OCI-M2 (cell line): ENCODE measurements at regions not wholly inside any gene's neighbourhood (a gene's known extent, or its start where the extent isn't known, plus 50 kb on each side); places are given as distances from the start of the nearest gene placed in this dataset.

ENCODE experiments used
- DNase-seq: peaks from one replicate; lab custom pipeline; 2025; ENCODE audit not compliant: unreplicated experiment; lab: John Stamatoyannopoulos, UW

DNA sequence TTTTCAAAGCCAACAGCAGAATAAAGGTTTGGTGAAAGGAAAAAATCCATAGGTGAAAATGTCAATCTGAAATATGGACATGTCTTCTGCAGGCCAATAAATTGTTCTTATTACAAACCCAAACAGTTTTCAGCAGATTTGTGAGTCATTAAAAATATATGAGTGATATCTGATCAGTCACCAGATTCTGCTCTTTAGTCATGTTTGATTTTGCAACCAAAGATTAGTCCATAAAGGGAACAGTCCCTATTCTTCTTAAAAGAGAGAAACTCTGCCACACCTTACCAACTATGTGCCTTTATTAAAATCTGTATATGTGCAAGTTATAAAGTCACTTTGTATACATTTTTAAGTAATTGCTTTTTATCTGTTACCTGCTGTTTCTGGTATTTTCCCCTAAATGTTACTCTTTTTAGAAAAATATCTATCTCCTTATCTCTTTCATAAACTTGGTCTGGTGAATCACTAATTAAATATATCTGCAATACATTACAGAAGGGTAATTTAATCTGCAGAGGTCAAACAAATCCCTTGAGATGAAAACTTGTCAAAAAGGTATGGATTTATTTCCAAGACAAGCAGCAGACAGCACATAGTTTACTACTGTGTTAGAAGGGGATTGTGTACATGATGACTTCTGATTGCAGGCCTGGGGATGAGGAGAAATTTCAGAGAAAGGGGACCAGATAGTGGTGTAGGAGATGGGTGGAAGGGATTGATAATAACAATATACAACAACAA is 322.9 kb upstream of the NWD2 start:
- DNase-seq = no peak

DNA sequence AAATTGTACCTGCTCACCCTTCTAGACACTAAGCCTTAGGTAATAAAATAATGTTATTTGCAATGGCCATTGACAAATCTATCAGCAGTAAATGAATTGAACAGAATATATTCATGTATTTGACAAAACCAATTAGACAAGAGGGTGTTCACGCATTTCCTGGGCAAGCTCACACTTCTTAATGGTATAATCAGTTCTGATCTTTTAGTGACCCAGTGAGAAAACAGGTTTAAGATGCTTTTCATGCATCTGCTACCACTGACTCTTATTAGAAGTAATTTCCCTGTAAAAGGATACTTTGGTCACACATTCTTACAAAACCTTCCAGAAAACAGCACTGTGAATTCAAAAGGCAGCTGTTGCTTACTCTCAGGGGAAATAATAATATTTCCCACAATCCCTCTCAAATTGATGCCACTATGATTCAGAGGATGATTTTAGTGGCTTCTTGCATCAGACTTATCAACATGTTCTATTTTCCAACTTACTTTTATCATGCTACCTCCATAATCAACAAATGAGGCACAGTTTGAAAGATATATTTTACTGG is 313.9 kb upstream of the NWD2 start:
- DNase-seq = no peak

DNA sequence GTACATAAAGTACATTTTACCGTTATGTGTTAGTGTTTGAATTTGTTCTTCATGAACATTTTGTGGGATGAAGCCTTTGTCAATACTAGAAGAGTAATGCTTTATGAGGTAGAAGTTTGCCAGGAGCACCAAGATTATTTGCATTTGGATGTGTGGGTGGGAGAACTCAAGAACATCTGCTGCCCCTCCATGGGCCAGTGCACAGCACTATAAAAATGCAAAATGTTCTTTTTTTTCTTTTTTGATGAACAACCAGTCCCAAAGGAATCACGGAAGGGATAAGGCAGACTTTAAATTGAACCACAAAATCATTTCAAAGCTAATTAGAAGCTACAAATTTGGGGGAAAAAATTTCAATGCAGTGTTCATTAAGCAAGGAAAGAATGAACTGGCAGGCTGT is 300.3 kb upstream of the NWD2 start:
- no peak for DNase-seq

DNA sequence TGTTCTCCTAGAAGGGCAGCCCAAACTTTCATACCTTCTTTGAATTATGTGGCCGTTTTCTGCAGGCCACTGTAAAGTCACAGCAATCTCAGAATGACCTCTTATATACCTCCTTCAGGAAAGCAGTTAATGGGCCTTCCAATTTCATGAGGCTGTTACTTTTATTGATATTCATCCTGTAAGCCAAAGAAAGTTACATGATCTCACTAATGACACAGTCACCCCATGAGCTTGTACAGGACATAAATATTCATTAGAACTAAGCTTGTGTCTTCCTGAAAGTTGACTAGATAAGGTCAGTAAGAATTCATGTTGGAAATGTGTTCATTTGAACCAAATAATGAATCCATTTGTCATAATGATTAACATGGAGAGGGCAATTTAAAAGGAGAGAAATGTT is 283.1 kb upstream of the NWD2 start:
- no peak for DNase-seq

DNA sequence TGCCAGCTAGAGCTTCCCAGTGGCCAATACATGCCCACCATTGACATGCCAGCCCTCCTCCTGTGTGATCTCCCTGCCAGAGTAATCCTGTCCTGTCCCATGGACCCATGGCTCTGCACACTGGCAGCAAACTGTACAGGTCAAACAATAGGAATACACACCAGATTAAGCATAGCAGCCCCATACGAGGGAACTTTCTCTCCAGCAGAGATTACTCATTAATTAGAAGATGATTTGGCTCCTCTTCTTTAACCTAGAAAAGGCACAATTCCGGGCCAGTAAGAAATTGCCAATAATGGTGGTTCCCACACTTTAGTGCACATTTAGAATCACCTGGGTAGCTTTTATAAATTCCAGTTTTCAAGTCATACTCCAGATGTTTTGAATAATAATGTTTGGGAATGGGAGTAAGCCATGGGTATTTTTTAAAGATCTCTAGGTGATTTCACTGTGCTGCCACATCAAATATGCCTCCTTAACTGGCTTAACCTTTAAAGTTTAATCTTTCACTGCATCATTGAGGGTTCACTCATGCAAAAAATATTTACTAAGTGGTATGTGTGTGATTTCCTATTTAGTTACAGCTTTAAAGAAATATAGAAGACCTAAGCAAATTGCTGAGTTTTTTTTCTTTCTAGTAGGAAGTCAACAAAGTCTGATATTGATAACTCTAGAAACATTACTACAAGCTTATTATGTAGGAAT is 277.6 kb upstream of the NWD2 start:
- DNase-seq = no peak

DNA sequence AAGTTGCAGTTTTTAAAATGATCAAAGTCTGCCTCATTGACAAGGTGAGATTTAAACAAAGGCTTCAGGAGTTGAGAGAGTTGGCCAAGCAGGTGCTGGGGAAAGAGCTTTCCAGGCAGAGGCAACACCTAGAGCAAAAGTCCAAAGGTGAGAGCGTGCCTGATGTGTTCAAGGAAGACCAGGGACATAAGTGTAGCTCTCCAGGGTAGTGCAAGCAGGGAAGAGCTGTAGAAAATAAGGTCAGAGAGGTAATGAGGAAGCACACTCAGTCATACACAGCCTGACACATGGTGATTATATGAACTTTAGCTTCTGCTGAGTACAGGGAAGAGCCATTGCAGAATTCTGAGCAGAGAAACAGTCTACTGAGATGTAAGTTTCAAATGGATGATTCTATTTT is 265.0 kb upstream of the NWD2 start:
- DNase-seq = no peak

DNA sequence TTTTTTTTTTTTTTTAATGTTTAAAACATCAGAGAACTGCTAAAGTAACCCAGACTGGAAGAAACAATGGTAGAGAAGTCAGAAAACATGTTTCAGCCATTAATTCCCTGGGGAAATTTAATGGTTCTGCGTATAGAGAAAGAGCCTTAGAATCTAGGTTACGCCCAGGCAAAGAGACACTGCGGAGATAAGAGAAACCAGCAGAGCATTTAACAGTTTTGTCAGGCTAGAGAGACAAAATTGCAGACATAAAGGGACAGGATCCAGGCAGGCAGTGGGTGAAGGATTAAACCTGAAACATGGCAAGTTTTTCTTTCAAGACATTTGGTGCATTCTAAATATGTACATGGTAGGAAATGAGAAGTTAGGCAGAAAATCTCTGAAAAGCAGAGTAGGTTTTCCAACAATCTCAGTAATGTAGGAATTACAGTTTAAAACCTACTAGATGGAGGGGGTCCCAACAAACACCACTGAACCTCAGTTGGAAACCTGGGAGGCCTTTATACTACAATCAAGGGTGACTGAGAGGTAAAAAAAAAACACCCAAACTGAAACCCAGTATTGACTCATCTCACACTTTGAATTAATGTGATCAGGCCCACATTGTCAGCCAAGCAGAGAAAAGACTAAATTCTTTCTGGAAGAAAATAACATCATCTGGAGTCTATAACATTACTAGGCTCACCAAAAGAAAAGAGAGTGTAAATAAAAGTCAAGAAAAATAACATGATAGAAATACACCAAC is 254.2 kb upstream of the NWD2 start:
- no peak for DNase-seq

DNA sequence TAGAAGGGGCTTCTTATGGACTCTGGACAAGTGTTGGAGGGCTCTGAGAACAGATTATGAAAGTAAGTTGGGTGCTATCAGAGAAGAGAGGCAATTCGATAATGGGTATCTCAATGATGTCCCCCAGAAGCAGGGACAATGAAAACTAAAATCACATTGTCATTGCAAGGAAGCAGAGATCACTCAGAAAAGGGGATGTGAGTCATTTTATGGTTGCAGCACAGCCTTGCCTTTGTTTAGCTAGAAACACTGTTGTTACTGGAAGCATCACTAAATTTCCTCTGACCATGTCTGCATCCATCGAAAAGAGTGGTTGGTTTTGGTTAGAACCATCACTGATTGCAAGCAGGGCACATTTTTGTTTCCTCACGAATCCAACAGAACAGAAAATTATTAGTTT is 246.8 kb upstream of the NWD2 start:
- DNase-seq = no peak

DNA sequence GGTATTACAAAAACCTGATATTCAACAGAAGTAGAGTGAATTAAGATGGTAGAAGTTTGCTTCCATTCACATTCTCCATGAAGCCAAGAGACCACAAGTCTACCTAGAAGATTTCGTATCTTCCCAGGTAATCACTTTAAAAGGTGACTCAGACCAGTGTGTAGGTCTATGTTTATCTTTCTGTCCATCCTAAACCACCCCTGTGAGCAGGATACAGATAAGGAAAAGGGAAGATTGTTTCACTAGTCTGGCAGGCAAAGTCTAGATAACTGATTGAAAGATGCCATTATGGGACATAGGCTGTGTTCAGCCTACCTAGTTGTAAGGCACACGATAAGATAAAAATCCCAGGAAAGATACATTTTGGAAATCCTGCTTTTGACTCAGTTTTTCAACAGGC is 244.3 kb upstream of the NWD2 start:
- DNase-seq = no peak

DNA sequence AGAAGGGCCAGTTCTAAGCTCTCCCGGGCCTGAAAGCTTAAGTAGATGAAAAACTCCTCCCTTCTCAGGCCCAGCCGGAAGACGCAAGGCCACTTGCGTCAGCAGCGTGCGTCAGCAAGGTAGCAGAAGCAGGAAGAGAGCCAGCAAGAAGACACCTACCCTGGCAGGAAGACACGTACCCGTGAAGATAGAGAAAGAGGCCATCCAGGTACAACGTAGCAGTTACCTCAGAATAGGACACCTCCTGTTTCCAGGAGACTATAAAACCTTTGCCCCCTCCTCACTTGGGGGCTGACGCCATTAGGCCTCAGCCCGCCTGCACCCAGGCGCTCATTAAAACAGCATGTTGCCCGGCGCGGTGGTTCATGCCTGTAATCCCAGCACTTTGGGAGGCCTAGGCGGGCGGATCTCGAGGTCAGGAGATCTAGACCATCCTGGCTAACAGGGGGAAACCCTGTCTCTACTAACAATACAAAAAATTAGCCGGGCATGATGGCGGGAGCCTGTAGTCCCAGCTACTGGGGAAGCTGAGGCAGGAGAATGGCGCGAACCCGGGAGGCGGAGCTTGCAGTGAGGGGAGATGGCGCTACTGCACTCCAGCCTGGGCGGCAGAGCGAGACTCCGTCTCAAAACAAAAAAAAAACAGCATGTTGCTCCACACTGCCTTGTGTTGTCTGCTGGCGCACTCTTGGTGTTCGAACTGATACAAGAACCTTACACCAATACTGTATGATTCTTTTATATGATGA is 242.7 kb upstream of the NWD2 start:
- no peak for DNase-seq

DNA sequence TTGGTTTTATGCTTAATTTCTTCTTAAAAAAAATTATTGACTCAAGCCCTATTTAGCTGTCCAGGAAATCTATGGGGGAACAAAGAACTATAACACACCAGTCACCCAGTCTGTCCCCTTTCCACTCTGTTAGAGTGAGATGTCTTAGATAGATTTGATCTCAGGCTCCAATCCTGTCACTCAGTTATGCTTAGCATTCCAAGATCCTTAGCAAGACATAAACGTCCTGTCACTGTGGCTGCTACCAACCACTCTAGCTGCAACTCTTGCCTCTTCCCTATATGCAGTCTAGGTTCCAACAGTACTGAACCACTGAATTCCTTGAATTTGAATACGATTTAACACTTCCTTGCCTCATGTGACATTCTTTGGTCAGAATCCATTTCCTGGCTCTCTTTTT is 241.9 kb upstream of the NWD2 start:
- DNase-seq = no peak

DNA sequence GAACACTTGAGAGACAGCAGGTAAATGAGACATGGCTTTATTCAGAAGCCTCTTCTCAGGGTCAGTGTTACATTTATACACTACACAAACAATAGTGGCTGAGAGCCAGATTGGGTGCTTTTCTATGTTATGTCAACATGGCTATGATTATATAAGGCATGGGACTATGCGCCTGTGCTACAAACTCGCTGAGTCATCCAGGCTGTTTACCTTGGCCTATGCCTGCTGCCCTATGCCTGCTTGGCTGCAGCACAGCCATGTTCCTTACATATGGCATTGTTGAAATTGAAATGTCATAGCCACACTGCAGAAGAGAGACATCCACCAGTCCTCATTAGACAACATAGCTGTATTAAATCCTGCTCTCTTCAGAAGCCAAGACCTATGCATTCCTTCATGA is 236.3 kb upstream of the NWD2 start:
- no peak for DNase-seq

DNA sequence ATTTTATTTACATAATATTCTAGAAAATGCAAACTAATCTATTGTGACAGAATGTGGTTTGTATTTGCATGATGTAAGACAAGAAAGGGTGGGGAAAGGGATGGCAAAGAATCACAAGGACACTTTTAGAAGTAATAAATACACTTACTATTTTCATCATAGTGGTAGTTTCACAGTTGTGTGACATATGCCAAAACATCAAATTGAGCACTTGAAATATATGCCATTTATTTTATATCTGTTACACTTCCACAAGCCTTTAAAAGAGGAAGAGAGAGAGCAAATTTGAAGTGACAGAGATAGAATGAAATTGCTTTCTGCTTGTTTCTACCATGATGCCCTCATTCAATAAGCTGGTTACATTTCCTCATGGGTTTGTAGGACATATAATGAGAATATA is 230.0 kb upstream of the NWD2 start:
- DNase-seq = no peak

DNA sequence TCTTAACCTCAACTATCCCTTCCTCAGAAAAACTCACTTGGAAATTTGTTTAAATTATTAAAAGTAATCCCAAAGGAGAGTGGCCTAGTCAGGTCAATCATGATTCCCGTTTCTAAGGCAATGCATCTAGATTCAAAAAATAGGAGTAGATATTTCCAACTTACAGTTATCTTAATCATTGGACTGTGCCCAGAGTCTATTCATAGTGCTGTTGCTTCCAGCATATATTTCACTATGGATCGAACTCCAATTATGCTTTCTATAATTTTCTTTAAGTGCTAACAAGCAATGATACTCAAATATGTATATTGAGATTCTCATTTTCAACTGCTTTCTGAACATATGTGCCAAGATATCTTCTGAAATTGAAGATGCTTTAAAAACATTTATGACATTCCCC is 229.2 kb upstream of the NWD2 start:
- no peak for DNase-seq

DNA sequence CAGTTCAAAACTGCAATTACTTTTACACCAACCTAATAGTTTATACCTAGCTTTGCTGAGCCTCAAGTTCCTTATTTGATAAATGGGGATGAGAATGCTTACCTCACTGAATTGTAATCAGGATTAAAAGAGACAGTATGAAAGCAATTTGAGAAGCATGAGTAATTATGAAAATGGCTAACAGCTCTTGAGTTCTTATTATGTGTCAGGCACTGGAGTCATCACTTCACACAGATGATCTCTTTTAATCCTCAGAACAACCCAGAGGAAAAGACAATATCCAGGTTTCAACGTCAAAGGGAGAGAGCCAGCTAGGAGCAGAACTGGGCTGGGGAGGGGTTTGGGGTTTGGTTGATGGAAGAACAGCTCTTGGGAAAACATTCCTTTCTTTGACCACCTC is 221.0 kb upstream of the NWD2 start:
- DNase-seq = no peak

DNA sequence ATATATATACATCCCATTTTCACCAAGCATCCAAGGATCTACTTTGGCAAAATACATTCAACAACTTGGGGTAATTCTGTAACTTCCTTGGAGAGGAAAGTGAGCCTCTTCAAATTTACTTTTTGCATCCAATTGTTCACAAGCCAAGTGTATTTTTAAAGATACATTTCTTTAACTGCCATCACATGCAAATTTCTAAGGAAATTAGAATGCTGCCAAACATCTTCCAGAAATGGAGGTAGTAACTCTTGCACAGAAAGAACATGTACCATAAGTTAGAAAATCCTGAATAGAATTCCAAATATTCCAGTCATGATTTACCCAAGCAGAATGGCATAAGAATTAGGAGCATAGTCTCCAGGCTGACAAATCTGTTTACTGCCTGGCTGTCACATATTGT is 220.5 kb upstream of the NWD2 start:
- DNase-seq = no peak

DNA sequence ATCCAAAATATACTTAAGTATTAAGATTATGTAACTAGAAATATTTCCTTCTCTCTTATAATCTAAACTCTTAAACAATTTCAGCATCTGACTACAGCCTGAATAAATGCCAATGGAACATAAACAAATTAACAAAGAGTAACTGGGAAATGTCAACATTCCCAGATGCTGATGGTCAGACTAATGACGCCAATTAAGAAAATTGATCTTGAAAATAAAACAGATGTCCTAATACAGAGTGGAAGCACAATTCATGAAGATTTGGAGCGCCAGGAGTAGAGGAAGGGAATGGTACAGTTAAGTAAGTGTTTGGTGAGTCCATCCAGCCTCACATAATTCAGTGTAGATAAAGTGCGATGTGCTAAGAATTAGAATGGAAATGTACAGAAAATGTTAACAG is 203.7 kb upstream of the NWD2 start:
- no peak for DNase-seq

DNA sequence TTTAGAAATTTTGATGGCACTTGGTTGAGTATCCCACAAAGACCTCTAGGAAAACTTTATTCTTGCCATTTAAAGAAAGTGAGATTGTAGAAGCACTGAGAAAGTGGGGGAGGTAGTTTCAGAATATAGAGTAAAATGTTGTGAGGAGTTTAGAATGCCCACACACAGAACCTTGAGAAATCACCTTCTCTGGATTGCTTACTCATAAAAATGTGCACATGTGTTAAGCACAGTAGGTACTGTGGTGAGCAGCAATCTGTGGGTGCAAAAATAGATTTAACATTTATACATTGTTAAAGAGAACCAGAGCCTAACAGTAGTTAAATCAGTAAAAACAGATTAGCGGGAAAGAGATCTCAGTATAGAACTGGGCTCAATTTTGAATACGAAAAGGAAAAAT is 201.2 kb upstream of the NWD2 start:
- DNase-seq = no peak

DNA sequence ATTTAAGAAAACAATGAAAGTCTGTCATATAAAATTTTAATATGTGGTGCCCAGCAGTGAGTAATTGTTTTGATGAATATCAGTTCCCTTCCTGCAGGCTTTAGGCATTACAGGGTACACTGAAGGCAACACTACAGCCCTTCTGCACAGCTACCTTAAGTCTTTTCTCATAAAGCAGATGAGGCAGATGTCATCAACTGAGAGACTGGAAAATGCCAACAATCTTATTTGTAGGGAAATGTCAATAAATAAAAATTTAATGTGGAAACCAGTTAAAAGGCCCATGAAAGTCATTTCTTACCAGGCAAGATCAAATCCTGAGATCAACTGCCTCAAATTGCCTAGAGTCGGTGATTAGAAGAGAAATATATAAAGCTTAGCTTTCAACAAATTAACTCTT is 193.4 kb upstream of the NWD2 start:
- DNase-seq = no peak

DNA sequence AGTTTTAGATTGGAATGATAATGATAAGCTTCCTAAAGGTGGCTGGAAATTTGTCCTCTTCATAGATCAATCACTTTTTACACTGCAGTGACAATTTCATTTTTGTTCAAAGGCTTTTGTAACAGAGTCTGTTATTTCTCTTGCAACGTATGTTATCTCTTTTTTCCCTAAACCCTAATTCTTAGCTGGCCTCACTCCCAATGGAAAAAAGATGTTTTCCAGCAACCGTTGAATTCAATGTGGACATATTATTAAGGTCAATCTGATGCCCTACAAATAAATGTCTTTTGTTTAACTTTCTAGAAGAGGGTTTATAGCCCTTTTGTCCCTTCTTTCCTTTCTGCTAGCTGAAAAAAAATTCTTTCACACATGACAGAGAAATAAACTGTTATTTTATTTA is 192.7 kb upstream of the NWD2 start:
- DNase-seq = no peak

DNA sequence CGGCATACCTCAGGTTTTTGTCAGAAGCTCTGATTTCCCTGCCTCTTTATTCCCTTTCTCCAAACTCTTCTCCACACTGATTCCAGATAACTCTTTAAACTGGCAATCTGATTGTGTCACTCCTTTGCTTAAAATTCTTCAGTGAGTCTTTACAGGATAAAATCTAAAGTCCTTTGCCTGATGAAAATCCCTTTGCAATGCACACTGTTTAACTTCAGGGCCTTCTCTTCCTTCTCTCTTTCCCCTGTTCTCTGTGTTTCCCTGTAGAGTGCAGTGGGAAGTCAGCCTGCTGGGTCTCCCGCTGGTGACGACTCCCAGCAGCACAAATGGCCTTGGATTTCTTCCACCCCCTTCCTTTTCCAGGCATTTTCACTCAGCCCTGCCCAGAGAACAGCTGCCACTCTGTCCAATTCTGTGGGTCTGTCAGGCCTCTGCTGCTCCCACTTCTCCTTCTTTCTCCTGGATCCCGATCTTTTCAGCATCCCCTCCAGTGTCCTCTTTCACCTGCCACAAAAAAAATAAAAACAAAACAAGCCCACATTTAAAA is 189.9 kb upstream of the NWD2 start:
- no peak for DNase-seq
